ENCODE measurements at regions not wholly inside any gene's neighbourhood (a gene's known extent, or its start where the extent isn't known, plus 50 kb on each side); places are given as distances from the start of the nearest gene placed in this dataset.

- TF ChIP-seq REST (IDR thresholded peaks at IDR 0.05) (no peak), CTCF (IDR thresholded peaks at IDR 0.05; ENCODE audit: low read depth, low read length, missing input control) (no peak)
These were observed 433.2 kb upstream of the HTR2A start for GRCh38 chr13:47330031-47330430.
